Body of pancreas (tissue), 4 donors: ENCODE measurements at regions not wholly inside any gene's neighbourhood (a gene's known extent, or its start where the extent isn't known, plus 50 kb on each side); places are given as distances from the start of the nearest gene placed in this dataset.

Experiments
- ATAC-seq: fragments of 150-250 bp; one replicate; pipeline ENCODE4 v1.9.1; 2016
- DNase-seq, 4 donors: peaks; one replicate each; pipeline ENCODE4 v3.0.0-alpha.2; 2019
- H3K27ac ChIP-seq, 4 donors: fragments of 200-600 bp; sonication (generic); 1 replicate in 3 of 4; 2 replicates in 1 of 4; pipeline versions ENCODE4 v1.5.1 to v1.6.1; 2016 to 2019; ENCODE audit warnings: mild to moderate bottlenecking in 1 of 4, mixed read lengths in 1 of 4, moderate library complexity in 1 of 4
- H3K27me3 ChIP-seq, 2 donors: fragments of 200-600 bp; sonication (generic); one replicate each; pipeline ENCODE4 v1.6.0; 2016; ENCODE audit warnings: mild to moderate bottlenecking in 1 of 2
- H3K36me3 ChIP-seq, 2 donors: fragments of 200-600 bp; sonication (generic); replicated peaks in 1 of 2; 2 replicates each; pipeline ENCODE4 v1.5.1; 2016; ENCODE audit warnings: low read depth in 2 of 2; ENCODE audit not compliant: insufficient read depth in 1 of 2
- H3K4me1 ChIP-seq: fragments of 200-600 bp; sonication (generic); one replicate; pipeline ENCODE4 v1.6.0; 2016
- H3K4me3 ChIP-seq, 2 donors: fragments of 200-600 bp; sonication (generic); 1 replicate in 1 of 2; 2 replicates in 1 of 2; pipeline ENCODE4 v1.5.1; 2016 to 2019
- H3K9me3 ChIP-seq, 3 donors: fragments of 200-600 bp; sonication (generic); 1 replicate in 2 of 3; 2 replicates in 1 of 3; pipeline ENCODE4 v1.5.1; 2016
- POLR2A ChIP-seq, 3 donors: fragments of 450-650 bp; IDR thresholded peaks; one replicate each; pipeline ENCODE4 v1.6.1; 2016; ENCODE audit warnings: antibody characterized with exemption in 3 of 3, mild to moderate bottlenecking in 2 of 3
- WGBS, 2 donors: methylation state at CpG; one replicate each; pipeline ENCODE4 v1.1.5; 2017; 5-methylcytosine and 5-hydroxymethylcytosine counted together
- intact Hi-C: fragments of 100-400 bp; cut with DNase I; formaldehyde crosslinking; loops from one replicate; pipeline ENCODE4 v1.15.1; 2023
- TF ChIP-seq, protein P1 (sequence below), 7 experiments: fragments of 450-650 bp in 4 of 7; fragments of 200-600 bp in 3 of 7; sonication (generic) in 3 of 7; IDR thresholded peaks; one replicate each; pipeline ENCODE4 v1.5.1; 2016 to 2019; ENCODE audit warnings: antibody characterized with exemption in 7 of 7

DNA sequence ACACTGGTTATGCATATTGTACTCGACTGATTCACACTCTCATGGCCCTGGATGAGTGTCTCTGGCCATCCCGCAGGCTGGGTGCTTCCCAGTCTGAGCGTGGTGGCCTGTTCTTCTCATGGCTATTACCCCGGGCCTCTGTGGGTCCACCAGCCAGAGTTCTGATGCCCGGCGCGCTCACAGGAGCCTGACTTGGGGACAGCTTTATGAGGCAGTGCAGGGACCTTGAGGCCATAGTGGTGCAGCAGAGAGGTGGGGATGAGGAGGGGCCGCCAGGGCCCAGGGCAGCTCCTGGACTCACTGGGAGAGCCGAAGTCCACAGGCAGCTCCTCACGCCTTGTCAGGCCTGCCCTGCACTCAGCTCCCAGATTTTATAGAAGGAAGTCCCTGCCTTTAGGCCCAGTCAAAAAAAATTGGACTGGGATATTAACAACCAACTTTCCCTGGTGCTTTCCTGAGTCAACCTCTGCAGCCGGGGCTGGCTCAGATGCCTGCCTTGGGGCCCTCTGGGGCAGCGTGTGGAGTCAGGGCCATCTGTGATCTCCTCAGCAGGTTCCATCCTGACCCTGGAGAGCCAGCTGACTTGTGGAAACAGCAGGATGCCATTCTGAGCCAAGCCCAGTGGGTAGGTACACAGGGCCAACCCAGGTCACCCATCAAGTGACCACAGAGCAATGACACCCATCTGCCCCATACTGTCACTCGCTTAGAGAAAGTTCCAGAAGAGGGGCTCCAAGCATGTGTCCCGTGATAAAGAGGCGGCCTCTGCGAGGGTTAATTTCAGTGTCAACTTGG lies 89.4 kb upstream of the DIO3 start:
- 89 to 91% methylated on average over 11 to 16 of the region's 16 CpGs for WGBS, 2 donors
- no peak for TF ChIP-seq POLR2A (IDR thresholded peaks at IDR 0.05)
- TF ChIP-seq, protein P1, sequence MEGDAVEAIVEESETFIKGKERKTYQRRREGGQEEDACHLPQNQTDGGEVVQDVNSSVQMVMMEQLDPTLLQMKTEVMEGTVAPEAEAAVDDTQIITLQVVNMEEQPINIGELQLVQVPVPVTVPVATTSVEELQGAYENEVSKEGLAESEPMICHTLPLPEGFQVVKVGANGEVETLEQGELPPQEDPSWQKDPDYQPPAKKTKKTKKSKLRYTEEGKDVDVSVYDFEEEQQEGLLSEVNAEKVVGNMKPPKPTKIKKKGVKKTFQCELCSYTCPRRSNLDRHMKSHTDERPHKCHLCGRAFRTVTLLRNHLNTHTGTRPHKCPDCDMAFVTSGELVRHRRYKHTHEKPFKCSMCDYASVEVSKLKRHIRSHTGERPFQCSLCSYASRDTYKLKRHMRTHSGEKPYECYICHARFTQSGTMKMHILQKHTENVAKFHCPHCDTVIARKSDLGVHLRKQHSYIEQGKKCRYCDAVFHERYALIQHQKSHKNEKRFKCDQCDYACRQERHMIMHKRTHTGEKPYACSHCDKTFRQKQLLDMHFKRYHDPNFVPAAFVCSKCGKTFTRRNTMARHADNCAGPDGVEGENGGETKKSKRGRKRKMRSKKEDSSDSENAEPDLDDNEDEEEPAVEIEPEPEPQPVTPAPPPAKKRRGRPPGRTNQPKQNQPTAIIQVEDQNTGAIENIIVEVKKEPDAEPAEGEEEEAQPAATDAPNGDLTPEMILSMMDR (IDR thresholded peaks at IDR 0.05) = no peak

DNA sequence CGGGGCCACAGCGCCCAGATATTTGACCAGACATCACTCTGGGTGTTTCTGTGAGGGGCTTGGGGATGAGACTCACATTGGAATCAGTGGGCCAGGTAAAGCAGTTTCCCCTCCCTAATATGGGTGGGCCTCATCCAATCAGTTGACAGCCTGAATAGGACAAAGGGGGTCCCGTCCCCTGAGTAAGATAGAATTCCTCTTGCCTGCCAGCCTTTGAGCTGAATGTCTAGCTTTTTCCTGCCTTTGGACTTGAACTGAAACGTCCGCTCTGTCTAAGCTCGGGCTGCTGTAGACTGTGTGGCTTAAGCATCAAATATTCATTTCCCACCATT lies 88.8 kb upstream of the DIO3 start:
- intact Hi-C loops = no loop called here
- Histone ChIP-seq H3K4me1 (peaks cover 29% of the 10 kb centered on the region), H3K27me3 (no peaks in the 10 kb centered on the region), H3K9me3 (no peaks in the 10 kb centered on the region), H3K36me3 (no peaks in the 10 kb centered on the region), H3K4me3 (no peak overlapping the region), H3K27ac (no peak overlapping the region)
- DNase-seq (no peak), ATAC-seq (no peak)
- WGBS, 2 donors = 88 to 90% methylated on average over 6 of the region's 6 CpGs
- TF ChIP-seq, protein P1 (IDR thresholded peaks at IDR 0.05) = no peak
- no peak for TF ChIP-seq POLR2A (IDR thresholded peaks at IDR 0.05)

More for the DNA sequence above, 89.4 kb upstream of the DIO3 start:
- Histone ChIP-seq H3K4me1 (peaks cover 23% of the 10 kb centered on the region), H3K27ac (no peak overlapping the region), H3K4me3 (no peak overlapping the region), H3K9me3 (no peaks in the 10 kb centered on the region), H3K36me3 (no peaks in the 10 kb centered on the region), H3K27me3 (no peaks in the 10 kb centered on the region)
- intact Hi-C loops = no loop called here
- no peak for ATAC-seq
- peak in 1 of 4 donors; percentile 10 for DNase-seq

DNA sequence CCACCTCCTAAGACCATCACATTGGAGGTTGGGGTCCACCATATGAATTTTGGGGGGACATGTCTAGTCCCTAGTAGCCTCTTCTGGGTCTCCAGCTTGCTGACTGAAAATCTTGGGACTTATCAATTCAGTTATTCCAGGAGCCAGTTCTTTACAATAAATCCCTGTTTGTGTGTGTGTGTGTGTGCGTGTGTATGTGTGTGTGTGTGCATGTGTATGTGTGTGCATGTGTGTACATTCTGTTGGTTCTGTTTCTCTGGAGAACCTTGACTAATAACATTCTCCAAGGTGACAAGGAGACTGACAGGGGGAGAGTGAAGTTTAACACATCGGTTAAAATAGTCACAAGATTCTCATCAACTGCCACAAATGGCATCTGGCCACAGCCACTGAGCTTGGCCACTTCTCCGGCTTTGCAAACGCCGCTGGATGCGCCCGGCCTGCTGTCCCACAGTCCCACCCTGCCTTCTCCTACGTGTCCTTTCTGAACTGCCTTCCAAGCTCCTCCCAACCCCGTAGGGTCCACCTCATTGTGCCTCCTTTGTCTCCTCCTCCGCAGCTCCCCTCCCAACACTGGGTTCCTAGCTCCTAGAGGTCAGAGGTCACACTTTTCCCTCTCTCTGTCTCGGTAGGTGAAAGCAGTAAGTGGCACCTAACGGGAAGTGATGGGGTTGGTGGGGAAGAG lies 88.1 kb upstream of the DIO3 start:
- H3K27me3 ChIP-seq = no peaks in the 10 kb centered on the region
- H3K36me3 ChIP-seq = no peaks in the 10 kb centered on the region
- peaks cover 34% of the 10 kb centered on the region for H3K4me1 ChIP-seq
- no peak overlapping the region for H3K27ac ChIP-seq
- no peak overlapping the region for H3K4me3 ChIP-seq
- peak in 1 of 4 donors; percentile 11 for DNase-seq
- TF ChIP-seq, protein P1 (IDR thresholded peaks at IDR 0.05) = no peak
- no peak for TF ChIP-seq POLR2A (IDR thresholded peaks at IDR 0.05)
- intact Hi-C loops = no loop called here
- ATAC-seq = no peak
- WGBS, 2 donors = 85 to 87% methylated on average over 12 of the region's 12 CpGs
- H3K9me3 ChIP-seq = no peaks in the 10 kb centered on the region

DNA sequence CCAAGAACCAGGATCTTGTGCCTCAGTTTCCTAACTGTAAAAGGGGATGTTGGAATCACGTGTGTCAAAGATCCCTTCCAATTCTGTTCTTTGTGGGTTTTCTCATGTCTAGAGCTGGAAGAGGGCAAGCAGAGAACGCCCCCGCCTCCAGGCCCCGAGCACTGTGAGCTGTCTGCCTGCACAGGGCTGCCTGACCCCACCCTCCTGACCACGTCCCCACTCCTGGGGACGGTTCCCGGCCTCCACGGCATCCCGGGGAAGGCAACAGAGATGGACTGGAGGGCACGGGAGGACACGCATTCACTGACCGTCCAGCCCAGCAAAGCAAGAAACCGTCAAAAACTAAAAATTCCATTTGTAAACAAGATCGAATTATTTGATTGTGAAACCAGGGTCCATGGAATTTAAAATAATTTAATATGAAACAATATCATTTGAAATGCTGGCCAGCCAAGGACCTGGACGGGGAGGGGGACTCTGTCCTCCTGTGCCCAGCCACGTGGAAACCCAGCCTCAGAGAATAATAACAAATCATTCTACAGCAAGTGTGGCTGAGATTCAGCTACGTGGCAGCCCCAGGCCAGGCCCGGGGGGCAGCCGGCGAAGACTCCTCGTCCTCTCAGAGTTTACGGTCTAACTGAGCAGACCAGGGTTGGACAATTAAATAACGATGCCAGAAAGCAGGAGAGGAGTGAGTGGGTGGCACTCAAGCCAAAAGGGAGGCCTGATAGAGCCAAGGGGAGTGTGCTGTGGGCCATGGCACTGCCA lies 87.3 kb upstream of the DIO3 start:
- no peak for TF ChIP-seq POLR2A (IDR thresholded peaks at IDR 0.05)
- TF ChIP-seq, protein P1 (IDR thresholded peaks at IDR 0.05) = no peak
- intact Hi-C loops = no loop called here
- ATAC-seq (no peak), DNase-seq (peak in 1 of 4 donors; percentile 8)
- Histone ChIP-seq H3K4me3 (no peak overlapping the region), H3K4me1 (peaks cover 34% of the 10 kb centered on the region), H3K27me3 (no peaks in the 10 kb centered on the region), H3K9me3 (no peaks in the 10 kb centered on the region), H3K27ac (no peak overlapping the region), H3K36me3 (no peaks in the 10 kb centered on the region)
- 87 to 89% methylated on average over 23 of the region's 23 CpGs for WGBS, 2 donors
